Sigmoid colon (tissue), 6 donors: ENCODE measurements at regions not wholly inside any gene's neighbourhood (a gene's known extent, or its start where the extent isn't known, plus 50 kb on each side); places are given as distances from the start of the nearest gene placed in this dataset.

Experiments used
- DNase-seq: peaks from one replicate; pipeline ENCODE4 v3.0.0-alpha.2; 2019
- H3K27ac ChIP-seq, 4 donors: fragments of 200-600 bp; sonication (generic); one replicate each; pipeline ENCODE4 v1.5.1; 2016 to 2019; ENCODE audit warnings: mild to moderate bottlenecking in 1 of 4
- H3K27me3 ChIP-seq, 3 donors: fragments of 200-600 bp; sonication (generic); one replicate each; pipeline ENCODE4 v1.5.1; 2019; ENCODE audit warnings: mild to moderate bottlenecking in 1 of 3
- H3K36me3 ChIP-seq, 4 donors: fragments of 200-600 bp; sonication (generic); one replicate each; pipeline ENCODE4 v1.5.1; 2016 to 2019
- H3K4me1 ChIP-seq, 4 donors: fragments of 200-600 bp; sonication (generic); one replicate each; pipeline ENCODE4 v1.5.1; 2017 to 2019
- H3K4me3 ChIP-seq, 4 donors: fragments of 200-600 bp; sonication (generic); one replicate each; pipeline ENCODE4 v1.5.1; 2017 to 2019; ENCODE audit warnings: mild to moderate bottlenecking in 2 of 4, moderate library complexity in 1 of 4
- H3K9me3 ChIP-seq, 4 donors: fragments of 200-600 bp in 3 of 4; sonication (generic) in 3 of 4; one replicate each; pipeline versions ENCODE4 v1.5.1 to v1.6.1; 2013 to 2019
- EP300 ChIP-seq, 4 donors: sonication (generic); formaldehyde crosslinking; IDR thresholded peaks; one replicate each; pipeline ENCODE4 v1.6.1; 2017; ENCODE audit warnings: antibody characterized with exemption in 4 of 4
- POLR2A ChIP-seq, 2 donors: fragments of 450-650 bp; IDR thresholded peaks; one replicate each; pipeline ENCODE4 v1.6.1; 2016; ENCODE audit warnings: antibody characterized with exemption in 2 of 2, mild to moderate bottlenecking in 2 of 2, moderate library complexity in 2 of 2
- POLR2AphosphoS5 ChIP-seq, 4 donors: sonication (generic); formaldehyde crosslinking; IDR thresholded peaks; one replicate each; pipeline ENCODE4 v1.6.1; 2017; ENCODE audit warnings: antibody characterized with exemption in 4 of 4
- WGBS, 2 donors: extraction: QIAGEN DNeasy Blood & Tissue Kit; methylation state at CpG; one replicate each; pipeline ENCODE4 v1.1.7; 2013; 5-methylcytosine and 5-hydroxymethylcytosine counted together
- intact Hi-C: fragments of 100-400 bp; cut with DNase I; formaldehyde crosslinking; loops from one replicate; pipeline ENCODE4 v1.15.1; 2023
- small RNA-seq, 3 donors: library from RNA; depleted of rRNA; stranded (forward); fragments of <200 nt; gene quantifications; one replicate each; pipeline ENCODE3, GENCODE V24; 2016
- donor health status: healthy with polysubstance abuse.
- donor health status: healthy.

DNA sequence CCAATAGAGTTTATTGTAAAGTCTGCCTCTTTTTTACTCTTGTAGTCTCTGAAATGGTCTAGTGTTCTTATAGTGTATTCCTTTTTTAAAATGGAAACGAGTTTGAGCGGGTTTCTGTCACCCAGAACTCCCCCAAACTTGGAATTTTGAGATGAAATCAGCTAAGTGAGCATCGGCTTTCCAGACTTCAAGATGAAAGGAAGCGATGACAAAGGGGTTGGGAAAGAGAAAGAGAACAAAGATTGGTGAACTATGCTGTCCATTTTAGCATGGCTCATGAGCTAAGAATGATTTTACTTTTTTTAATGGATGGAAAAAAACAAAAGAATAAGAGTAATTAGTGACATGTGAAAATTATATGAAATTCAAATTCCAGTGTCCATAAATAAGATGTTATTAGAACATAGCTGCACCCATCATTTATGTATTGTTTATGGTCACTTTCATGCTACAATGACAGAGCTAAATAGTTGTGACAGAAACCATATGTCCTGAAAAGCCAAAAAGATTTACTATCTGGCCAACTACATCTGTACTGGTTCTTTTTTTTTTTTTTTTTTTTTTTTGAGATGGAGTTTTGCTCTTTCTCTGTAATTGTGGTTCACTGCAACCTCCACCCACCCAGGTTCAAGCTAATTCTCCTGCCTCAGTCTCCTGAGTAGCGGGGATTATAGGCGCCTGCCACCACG lies 52.7 kb upstream of the PDZRN3 start:
- Histone ChIP-seq H3K4me3 (no peak overlapping the region), H3K4me1 (no peaks in the 10 kb centered on the region), H3K27me3 (no peaks in the 10 kb centered on the region), H3K36me3 (no peaks in the 10 kb centered on the region), H3K27ac (no peak overlapping the region), H3K9me3 (no peaks in the 10 kb centered on the region)
- TF ChIP-seq EP300 (IDR thresholded peaks at IDR 0.05) = no peak
- TF ChIP-seq POLR2A (IDR thresholded peaks at IDR 0.05) = no peak
- peak in 2 of 4 donors; percentile 40 for TF ChIP-seq POLR2AphosphoS5 (IDR thresholded peaks at IDR 0.05)
- intact Hi-C loops = no loop called here
- 91 to 92% methylated on average over 7 of the region's 7 CpGs for WGBS, 2 donors
- DNase-seq = no peak

Small RNA genes in the stretch of these regions (small RNA-seq; reads per million reads assigned to genes)
- gene RF00017 = 0 reads per million in 3 donors
